ENCODE measurements at regions not wholly inside any gene's neighbourhood (a gene's known extent, or its start where the extent isn't known, plus 50 kb on each side); places are given as distances from the start of the nearest gene placed in this dataset.

DNA sequence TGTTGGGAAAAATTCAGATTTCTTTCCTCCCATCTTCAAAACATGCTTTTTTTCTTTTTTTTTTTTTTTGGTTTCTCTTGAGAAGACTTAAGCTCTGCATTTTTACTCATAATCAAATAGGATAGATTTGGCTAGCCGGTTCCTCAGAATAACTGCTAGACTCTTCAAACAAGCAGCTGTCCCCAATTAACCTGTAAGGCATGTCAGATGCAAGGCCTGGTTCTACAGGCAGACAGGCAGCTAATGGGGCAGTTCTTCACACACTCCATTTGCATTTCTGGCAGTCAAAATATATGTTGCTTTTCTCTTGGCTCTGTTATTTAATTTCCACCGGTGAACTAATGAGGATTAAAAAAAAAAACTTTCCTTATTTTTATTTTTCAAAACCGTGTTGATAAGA is 228.0 kb upstream of the ATP2B1 start:
- TF ChIP-seq POLR2AphosphoS5 (IDR thresholded peaks at IDR 0.05) (no peak), EP300 (IDR thresholded peaks at IDR 0.05) (no peak)
- TF ChIP-seq, protein P1, sequence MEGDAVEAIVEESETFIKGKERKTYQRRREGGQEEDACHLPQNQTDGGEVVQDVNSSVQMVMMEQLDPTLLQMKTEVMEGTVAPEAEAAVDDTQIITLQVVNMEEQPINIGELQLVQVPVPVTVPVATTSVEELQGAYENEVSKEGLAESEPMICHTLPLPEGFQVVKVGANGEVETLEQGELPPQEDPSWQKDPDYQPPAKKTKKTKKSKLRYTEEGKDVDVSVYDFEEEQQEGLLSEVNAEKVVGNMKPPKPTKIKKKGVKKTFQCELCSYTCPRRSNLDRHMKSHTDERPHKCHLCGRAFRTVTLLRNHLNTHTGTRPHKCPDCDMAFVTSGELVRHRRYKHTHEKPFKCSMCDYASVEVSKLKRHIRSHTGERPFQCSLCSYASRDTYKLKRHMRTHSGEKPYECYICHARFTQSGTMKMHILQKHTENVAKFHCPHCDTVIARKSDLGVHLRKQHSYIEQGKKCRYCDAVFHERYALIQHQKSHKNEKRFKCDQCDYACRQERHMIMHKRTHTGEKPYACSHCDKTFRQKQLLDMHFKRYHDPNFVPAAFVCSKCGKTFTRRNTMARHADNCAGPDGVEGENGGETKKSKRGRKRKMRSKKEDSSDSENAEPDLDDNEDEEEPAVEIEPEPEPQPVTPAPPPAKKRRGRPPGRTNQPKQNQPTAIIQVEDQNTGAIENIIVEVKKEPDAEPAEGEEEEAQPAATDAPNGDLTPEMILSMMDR (IDR thresholded peaks at IDR 0.05) = no peak

Data from stomach (tissue), 4 donors.